SK-N-SH (cell line): ENCODE measurements at regions not wholly inside any gene's neighbourhood (a gene's known extent, or its start where the extent isn't known, plus 50 kb on each side); places are given as distances from the start of the nearest gene placed in this dataset.

ENCODE experiments used
- CTCF ChIA-PET: fragments of 300-600, 350-600 bp; formaldehyde crosslinking; extraction: SDS; loops from one replicate; lab custom pipeline; 2021; lab: Yijun Ruan, JAX
- POLR2A ChIA-PET: fragments of 350-600 bp; sonication (Branson Sonifier 250); formaldehyde crosslinking; extraction: SDS; loops from one replicate; lab custom pipeline; 2020; ENCODE audit warnings: antibody characterized with exemption, inconsistent platforms; lab: Yijun Ruan, JAX
- DNase-seq: peaks from one replicate; pipeline ENCODE4 v3.0.0; 2012
- H2AFZ ChIP-seq: fragments of 200-600 bp; sonication (generic); 2 replicates; pipeline ENCODE4 v1.8.1; 2016; ENCODE audit warnings: antibody characterized with exemption, mild to moderate bottlenecking, low read depth
- H3F3A ChIP-seq: fragments of 200-600 bp; sonication (generic); replicated peaks from 2 replicates; pipeline ENCODE3; 2016; ENCODE audit warnings: antibody characterized with exemption, mild to moderate bottlenecking; ENCODE audit not compliant: insufficient read depth
- H3K27ac ChIP-seq, 2 experiments: fragments of 200-500 bp in 1 of 2; fragments of 200-600 bp in 1 of 2; sonication (Bioruptor generic) in 1 of 2; sonication (generic), shearing (Covaris generic) in 1 of 2; 2 replicates each; pipeline versions ENCODE4 v1.5.1 to v1.6.1; 2014 to 2016; ENCODE audit warnings: low read depth in 2 of 2, inconsistent platforms in 1 of 2, low read length in 1 of 2, mild to moderate bottlenecking in 1 of 2, mixed read lengths in 1 of 2
- H3K27me3 ChIP-seq: fragments of 200-600 bp; sonication (generic), shearing (Covaris generic); 2 replicates; pipeline ENCODE4 v1.6.1; 2016; ENCODE audit warnings: mixed run types; ENCODE audit not compliant: insufficient read depth
- H3K36me3 ChIP-seq, 2 experiments: fragments of 200-500 bp in 1 of 2; fragments of 200-600 bp in 1 of 2; sonication (Bioruptor generic) in 1 of 2; sonication (generic) in 1 of 2; replicated peaks in 1 of 2; 2 replicates each; pipeline versions ENCODE3 to v1.5.1; 2014 to 2016; ENCODE audit warnings: low read length in 1 of 2, mild to moderate bottlenecking in 1 of 2; ENCODE audit not compliant: insufficient read depth in 2 of 2, control insufficient read depth in 1 of 2
- H3K4me1 ChIP-seq, 2 experiments: fragments of 200-500 bp in 1 of 2; fragments of 200-600 bp in 1 of 2; sonication (Bioruptor generic) in 1 of 2; sonication (generic), shearing (Covaris generic) in 1 of 2; 2 replicates each; pipeline versions ENCODE4 v1.5.1 to v1.6.1; 2014 to 2016; ENCODE audit warnings: low read depth in 1 of 2, low read length in 1 of 2, mixed run types in 1 of 2; ENCODE audit not compliant: insufficient read depth in 2 of 2, control insufficient read depth in 1 of 2
- H3K4me2 ChIP-seq: fragments of 200-600 bp; sonication (generic), shearing (Covaris generic); 2 replicates; pipeline ENCODE4 v1.6.1; 2017; ENCODE audit warnings: mixed run types
- H3K4me3 ChIP-seq, 2 experiments: fragments of 200-500 bp in 1 of 2; fragments of 200-600 bp in 1 of 2; sonication (Bioruptor generic) in 1 of 2; sonication (generic), shearing (Covaris generic) in 1 of 2; 2 replicates each; pipeline versions ENCODE4 v1.5.1 to v1.8.1; 2014 to 2016; ENCODE audit warnings: low read depth in 2 of 2, inconsistent platforms in 1 of 2, low read length in 1 of 2, mild to moderate bottlenecking in 1 of 2, mixed read lengths in 1 of 2, moderate library complexity in 1 of 2
- H3K79me2 ChIP-seq: fragments of 200-600 bp; sonication (generic); 2 replicates; pipeline ENCODE4 v1.8.1; 2017; ENCODE audit warnings: mild to moderate bottlenecking; ENCODE audit not compliant: insufficient read depth
- H3K9ac ChIP-seq: fragments of 200-600 bp; sonication (generic); 2 replicates; pipeline ENCODE4 v1.6.1; 2017; ENCODE audit warnings: mixed run types
- H3K9me2 ChIP-seq: fragments of 200-600 bp; sonication (generic); 2 replicates; pipeline ENCODE4 v1.6.1; 2017; ENCODE audit warnings: mixed run types
- H3K9me3 ChIP-seq: fragments of 200-600 bp; sonication (generic); 2 replicates; pipeline ENCODE4 v1.6.1; 2017; ENCODE audit warnings: mixed run types, mild to moderate bottlenecking, moderate library complexity
- H4K20me1 ChIP-seq: fragments of 200-600 bp; sonication (generic); 2 replicates; pipeline ENCODE4 v1.6.1; 2017; ENCODE audit warnings: mild to moderate bottlenecking, mixed run types; ENCODE audit not compliant: insufficient read depth
- CHD2 ChIP-seq: fragments of 150-350 bp; IDR thresholded peaks from 2 replicates; pipeline ENCODE4 v1.6.1; 2018; ENCODE audit warnings: low read length; ENCODE audit not compliant: partially characterized antibody
- CTCF ChIP-seq: fragments of 200-600 bp; sonication (generic); IDR thresholded peaks from 2 replicates; pipeline ENCODE4 v1.6.1; 2017; ENCODE audit warnings: antibody characterized with exemption, mild to moderate bottlenecking, moderate library complexity
- EP300 ChIP-seq, 2 experiments: IDR thresholded peaks; 2 replicates each; pipeline versions ENCODE4 v1.4.0 to v1.6.1; 2012; ENCODE audit warnings: borderline replicate concordance in 1 of 2, low read depth in 1 of 2, low read length in 1 of 2
- FOSL2 ChIP-seq: IDR thresholded peaks from 2 replicates; pipeline ENCODE4 v1.4.0; 2012; ENCODE audit warnings: low read depth, mild to moderate bottlenecking, moderate library complexity, borderline replicate concordance
- FOXJ3 ChIP-seq: sonication (generic); formaldehyde crosslinking; IDR thresholded peaks from 2 replicates; pipeline ENCODE4 v1.5.1; 2020; ENCODE audit warnings: mild to moderate bottlenecking, missing genetic modification reagents
- GABPA ChIP-seq: IDR thresholded peaks from 2 replicates; pipeline ENCODE4 v1.4.0; 2012; ENCODE audit warnings: low read depth, mild to moderate bottlenecking
- GATA2 ChIP-seq: sonication (generic); formaldehyde crosslinking; IDR thresholded peaks from 2 replicates; pipeline ENCODE4 v1.5.0; 2020; ENCODE audit warnings: mild to moderate bottlenecking, missing genetic modification reagents
- MAX ChIP-seq: IDR thresholded peaks from 2 replicates; pipeline ENCODE4 v1.4.0; 2012; ENCODE audit warnings: low read depth
- MXI1 ChIP-seq: IDR thresholded peaks from 2 replicates; pipeline ENCODE4 v1.6.1; 2012; ENCODE audit warnings: mild to moderate bottlenecking, low read depth, low read length, improper control_type of control experiment
- NFIC ChIP-seq: IDR thresholded peaks from 2 replicates; pipeline ENCODE4 v1.4.0; 2012; ENCODE audit warnings: borderline replicate concordance
- NRF1 ChIP-seq: IDR thresholded peaks from 2 replicates; pipeline ENCODE4 v1.6.1; 2012; ENCODE audit warnings: low read depth, mild to moderate bottlenecking, low read length
- RAD21 ChIP-seq: IDR thresholded peaks from 2 replicates; pipeline ENCODE4 v1.6.1; 2012; ENCODE audit warnings: mild to moderate bottlenecking, low read length
- RXRA ChIP-seq: IDR thresholded peaks from 2 replicates; pipeline ENCODE4 v1.4.0; 2012; ENCODE audit warnings: low read depth, mild to moderate bottlenecking, borderline replicate concordance
- SIN3A ChIP-seq: IDR thresholded peaks from 2 replicates; pipeline ENCODE4 v1.6.1; 2012; ENCODE audit warnings: low read depth, mild to moderate bottlenecking, low read length, moderate library complexity, borderline replicate concordance
- SMC3 ChIP-seq: IDR thresholded peaks from 2 replicates; pipeline ENCODE4 v1.6.1; 2012; ENCODE audit warnings: low read depth, low read length, improper control_type of control experiment
- TAF1 ChIP-seq: IDR thresholded peaks from 2 replicates; pipeline ENCODE4 v1.6.1; 2012; ENCODE audit warnings: low read depth, mild to moderate bottlenecking, low read length, moderate library complexity, borderline replicate concordance
- TCF12 ChIP-seq: IDR thresholded peaks from 2 replicates; pipeline ENCODE4 v1.4.0; 2012
- TEAD4 ChIP-seq: IDR thresholded peaks from 2 replicates; pipeline ENCODE4 v1.4.0; 2012; ENCODE audit warnings: mild to moderate bottlenecking, borderline replicate concordance; ENCODE audit not compliant: insufficient read depth
- USF2 ChIP-seq: fragments of 150-350 bp; IDR thresholded peaks from 2 replicates; pipeline ENCODE4 v1.6.1; 2017; ENCODE audit warnings: antibody characterized with exemption, low read length, low read depth, borderline replicate concordance
- YY1 ChIP-seq: IDR thresholded peaks from 2 replicates; pipeline ENCODE4 v1.4.0; 2012; ENCODE audit warnings: low read depth, mild to moderate bottlenecking
- ZBTB33 ChIP-seq: IDR thresholded peaks from 2 replicates; pipeline ENCODE4 v1.4.0; 2012; ENCODE audit warnings: low read depth, borderline replicate concordance
- TF ChIP-seq, protein P1 (sequence below): IDR thresholded peaks from 2 replicates; pipeline ENCODE4 v1.6.1; 2012; ENCODE audit warnings: mild to moderate bottlenecking, low read depth, low read length, moderate library complexity
- TF ChIP-seq, protein P2 (sequence below): fragments of 150-350 bp; IDR thresholded peaks from 2 replicates; pipeline ENCODE4 v1.6.1; 2016; ENCODE audit warnings: mild to moderate bottlenecking, low read depth, low read length

GRCh38 chr12:63387771-63388170, 236.8 kb upstream of the AVPR1A start (continued):
- TF ChIP-seq, protein P1, sequence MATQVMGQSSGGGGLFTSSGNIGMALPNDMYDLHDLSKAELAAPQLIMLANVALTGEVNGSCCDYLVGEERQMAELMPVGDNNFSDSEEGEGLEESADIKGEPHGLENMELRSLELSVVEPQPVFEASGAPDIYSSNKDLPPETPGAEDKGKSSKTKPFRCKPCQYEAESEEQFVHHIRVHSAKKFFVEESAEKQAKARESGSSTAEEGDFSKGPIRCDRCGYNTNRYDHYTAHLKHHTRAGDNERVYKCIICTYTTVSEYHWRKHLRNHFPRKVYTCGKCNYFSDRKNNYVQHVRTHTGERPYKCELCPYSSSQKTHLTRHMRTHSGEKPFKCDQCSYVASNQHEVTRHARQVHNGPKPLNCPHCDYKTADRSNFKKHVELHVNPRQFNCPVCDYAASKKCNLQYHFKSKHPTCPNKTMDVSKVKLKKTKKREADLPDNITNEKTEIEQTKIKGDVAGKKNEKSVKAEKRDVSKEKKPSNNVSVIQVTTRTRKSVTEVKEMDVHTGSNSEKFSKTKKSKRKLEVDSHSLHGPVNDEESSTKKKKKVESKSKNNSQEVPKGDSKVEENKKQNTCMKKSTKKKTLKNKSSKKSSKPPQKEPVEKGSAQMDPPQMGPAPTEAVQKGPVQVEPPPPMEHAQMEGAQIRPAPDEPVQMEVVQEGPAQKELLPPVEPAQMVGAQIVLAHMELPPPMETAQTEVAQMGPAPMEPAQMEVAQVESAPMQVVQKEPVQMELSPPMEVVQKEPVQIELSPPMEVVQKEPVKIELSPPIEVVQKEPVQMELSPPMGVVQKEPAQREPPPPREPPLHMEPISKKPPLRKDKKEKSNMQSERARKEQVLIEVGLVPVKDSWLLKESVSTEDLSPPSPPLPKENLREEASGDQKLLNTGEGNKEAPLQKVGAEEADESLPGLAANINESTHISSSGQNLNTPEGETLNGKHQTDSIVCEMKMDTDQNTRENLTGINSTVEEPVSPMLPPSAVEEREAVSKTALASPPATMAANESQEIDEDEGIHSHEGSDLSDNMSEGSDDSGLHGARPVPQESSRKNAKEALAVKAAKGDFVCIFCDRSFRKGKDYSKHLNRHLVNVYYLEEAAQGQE, result no peak
- no peak for TF ChIP-seq RXRA
- no peak for TF ChIP-seq RAD21
- no peak for TF ChIP-seq MAX
- no peak for TF ChIP-seq TAF1
- TF ChIP-seq SMC3, result no peak
- TF ChIP-seq CHD2, result no peak
- TF ChIP-seq TEAD4, result no peak
- no peak for TF ChIP-seq YY1
- TF ChIP-seq FOSL2, result no peak
- TF ChIP-seq, protein P2, sequence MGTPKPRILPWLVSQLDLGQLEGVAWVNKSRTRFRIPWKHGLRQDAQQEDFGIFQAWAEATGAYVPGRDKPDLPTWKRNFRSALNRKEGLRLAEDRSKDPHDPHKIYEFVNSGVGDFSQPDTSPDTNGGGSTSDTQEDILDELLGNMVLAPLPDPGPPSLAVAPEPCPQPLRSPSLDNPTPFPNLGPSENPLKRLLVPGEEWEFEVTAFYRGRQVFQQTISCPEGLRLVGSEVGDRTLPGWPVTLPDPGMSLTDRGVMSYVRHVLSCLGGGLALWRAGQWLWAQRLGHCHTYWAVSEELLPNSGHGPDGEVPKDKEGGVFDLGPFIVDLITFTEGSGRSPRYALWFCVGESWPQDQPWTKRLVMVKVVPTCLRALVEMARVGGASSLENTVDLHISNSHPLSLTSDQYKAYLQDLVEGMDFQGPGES, result no peak
- TF ChIP-seq MXI1, result no peak
- no peak for TF ChIP-seq NRF1

DNA sequence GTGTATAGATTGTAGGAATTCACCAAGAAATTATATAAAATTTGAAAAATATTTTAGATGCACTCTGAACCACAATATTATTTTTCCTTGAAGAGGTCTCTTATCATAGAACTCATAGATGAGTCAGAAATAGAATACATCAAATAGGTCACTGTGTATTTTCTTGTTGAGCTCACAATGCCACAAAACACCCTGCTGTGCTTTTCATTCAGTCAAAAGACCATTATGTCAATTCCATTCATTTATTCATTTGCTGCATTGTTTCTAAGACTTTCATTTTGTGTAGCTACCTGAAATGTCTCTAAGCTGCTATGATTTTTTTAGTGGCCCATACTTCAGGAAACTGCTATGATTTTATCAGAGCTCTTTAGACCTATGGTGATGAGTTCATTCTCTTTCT, 231.9 kb upstream of the AVPR1A start:
- ChIA-PET CTCF (no interaction called here), POLR2A (no interaction called here)
- H3K4me2 ChIP-seq, result no peak overlapping the region
- H3K27me3 ChIP-seq, result no peaks in the 10 kb centered on the region; the same call in 1 of the 2 replicates
- DNase-seq, result no peak
- H3K9me3 ChIP-seq, result no peaks in the 10 kb centered on the region
- no peak overlapping the region for H3K27ac ChIP-seq
- H3K9me2 ChIP-seq, result no peaks in the 10 kb centered on the region
- no peak overlapping the region for H3K9ac ChIP-seq
- no peaks in the 10 kb centered on the region for H3K4me1 ChIP-seq
- no peaks in the 10 kb centered on the region for H3K36me3 ChIP-seq
- no peak overlapping the region for H3K4me3 ChIP-seq
- no peaks in the 10 kb centered on the region for H3F3A ChIP-seq
- H2AFZ ChIP-seq, result no peak overlapping the region
- no peaks in the 10 kb centered on the region for H3K79me2 ChIP-seq
- no peaks in the 10 kb centered on the region for H4K20me1 ChIP-seq
- TF ChIP-seq CTCF (no peak), NFIC (no peak), TAF1 (no peak), ZBTB33 (no peak), TCF12 (no peak), SIN3A (no peak), GATA2 (no peak), EP300 (IDR thresholded peaks at IDR 0.05; ENCODE audit: borderline replicate concordance in 1 of 2, low read depth in 1 of 2, low read length in 1 of 2) (no peak), USF2 (no peak), GABPA (no peak), FOXJ3 (CRISPR knock-in tag) (no peak)
